ENCODE measurements at regions not wholly inside any gene's neighbourhood (a gene's known extent, or its start where the extent isn't known, plus 50 kb on each side); places are given as distances from the start of the nearest gene placed in this dataset.
"Not testable (repeated sequence)": the region's sequence is repeated elsewhere in the genome, so short reads cannot be mapped to it uniquely, and the experiment has no call there.

GRCh38 chr20:56724241-56724757, 95.2 kb downstream of the TFAP2C start:
- DNase-seq (ENCODE audit: low read depth): no peak

DNA sequence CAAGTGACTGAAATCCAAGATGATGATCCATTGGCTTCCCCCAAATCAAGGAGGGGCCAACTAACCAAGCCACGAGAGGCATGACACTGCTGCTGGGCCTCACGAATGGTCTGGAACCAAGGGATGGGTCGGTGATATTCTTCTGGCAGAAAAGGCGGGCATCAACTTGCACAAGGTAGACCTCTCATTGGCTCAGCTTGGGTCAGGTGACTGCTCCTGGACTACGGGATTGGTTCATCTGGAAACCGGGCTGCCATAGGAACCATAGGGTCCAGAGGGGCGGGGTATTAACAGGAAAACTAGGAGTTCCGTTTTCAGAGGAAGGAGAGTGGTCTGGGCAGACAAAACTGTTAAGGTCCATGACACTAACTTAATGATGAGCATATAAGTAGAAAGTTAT, 100.9 kb downstream of the TFAP2C start:
- no peak for DNase-seq (ENCODE audit: low read depth)

- no peak for DNase-seq (ENCODE audit: low read depth)
Measured at GRCh38 chr20:56730996-56731395, 101.9 kb downstream of the TFAP2C start.

- no peak for DNase-seq (ENCODE audit: low read depth)
Measured at GRCh38 chr20:56731476-56731875, 102.4 kb downstream of the TFAP2C start.

GRCh38 chr20:56733967-56734366, 104.9 kb downstream of the TFAP2C start:
- DNase-seq (ENCODE audit: low read depth): no peak

DNA sequence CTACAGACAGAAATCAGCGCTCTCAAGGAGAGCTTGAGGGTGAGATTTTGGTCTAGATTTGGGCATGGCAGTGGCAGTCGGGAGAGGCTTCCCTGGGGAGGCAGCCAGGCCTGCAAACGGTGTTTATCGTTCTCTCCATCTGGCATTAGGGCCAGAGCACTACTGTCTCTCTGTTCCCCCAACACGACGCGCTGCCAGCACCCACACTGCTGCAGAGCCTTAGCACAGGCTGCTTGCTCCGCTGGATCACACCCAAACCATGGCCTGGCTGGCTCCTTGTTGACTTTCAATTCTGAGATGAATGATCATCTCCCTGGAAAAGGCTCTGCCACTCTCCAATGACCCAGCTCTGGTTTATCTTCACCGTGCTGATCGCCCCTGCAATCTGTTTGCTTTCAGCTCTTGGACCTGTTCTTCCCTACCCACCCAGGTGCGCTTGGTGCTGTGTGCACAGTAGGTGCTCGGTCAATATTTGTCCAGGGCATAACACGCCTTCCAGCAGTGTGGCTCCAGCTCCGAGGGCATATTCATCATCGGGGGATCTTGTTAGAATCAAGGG, 106.1 kb downstream of the TFAP2C start:
- DNase-seq (ENCODE audit: low read depth): no peak

DNA sequence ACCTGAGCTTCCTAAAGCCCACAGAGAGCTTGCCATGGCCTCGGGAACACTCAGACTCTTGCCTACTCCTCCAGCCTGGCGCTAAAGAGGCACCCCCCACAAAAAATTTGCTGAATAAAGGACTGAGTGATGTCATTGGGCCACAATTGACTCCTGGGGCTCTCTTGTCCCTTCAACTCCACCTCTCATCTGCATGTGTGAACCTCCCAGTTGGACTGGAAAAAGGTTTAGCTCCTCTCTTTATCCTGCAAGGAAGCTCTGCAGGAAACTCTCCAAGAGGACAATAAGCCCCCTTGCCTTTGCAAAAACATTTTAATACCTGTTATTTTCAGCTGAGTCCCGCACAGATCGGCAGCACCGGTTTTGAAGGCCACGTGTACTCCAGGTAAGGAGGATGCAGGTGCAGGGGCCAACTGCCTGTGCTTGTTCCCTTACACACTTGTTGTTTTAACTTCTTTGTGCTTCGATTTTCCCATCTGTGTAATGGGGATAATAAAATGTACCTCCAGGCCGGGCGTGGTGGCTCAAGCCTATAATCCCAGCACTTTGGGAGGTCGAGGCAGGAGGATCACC, 107.3 kb downstream of the TFAP2C start:
- no peak for DNase-seq (ENCODE audit: low read depth)

DNA sequence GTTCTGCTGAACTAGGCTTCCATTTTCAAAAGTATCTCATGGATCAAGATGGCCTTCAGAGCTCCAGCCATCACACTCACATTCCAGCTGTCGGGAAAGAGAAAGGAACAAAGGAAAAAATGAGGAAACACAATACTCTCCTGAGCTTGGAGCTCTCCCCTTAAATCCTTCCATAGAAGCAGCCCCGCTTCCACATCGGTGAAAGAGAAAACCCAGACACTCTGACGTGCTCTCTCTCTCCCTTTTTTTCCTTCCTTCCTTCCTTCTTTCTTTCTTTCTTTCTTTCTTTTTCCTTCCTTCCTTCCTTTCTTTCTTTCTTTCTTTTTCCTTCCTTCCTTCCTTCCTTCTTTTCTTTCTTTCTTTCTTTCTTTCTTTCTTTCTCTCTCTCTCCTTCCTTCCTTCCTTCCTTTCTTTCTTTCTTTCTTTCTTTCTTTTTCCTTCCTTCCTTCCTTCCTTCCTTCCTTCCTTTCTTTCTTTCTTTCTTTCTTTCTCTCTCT, 115.3 kb downstream of the TFAP2C start:
- not testable (repeated sequence) for DNase-seq (ENCODE audit: low read depth)

DNA sequence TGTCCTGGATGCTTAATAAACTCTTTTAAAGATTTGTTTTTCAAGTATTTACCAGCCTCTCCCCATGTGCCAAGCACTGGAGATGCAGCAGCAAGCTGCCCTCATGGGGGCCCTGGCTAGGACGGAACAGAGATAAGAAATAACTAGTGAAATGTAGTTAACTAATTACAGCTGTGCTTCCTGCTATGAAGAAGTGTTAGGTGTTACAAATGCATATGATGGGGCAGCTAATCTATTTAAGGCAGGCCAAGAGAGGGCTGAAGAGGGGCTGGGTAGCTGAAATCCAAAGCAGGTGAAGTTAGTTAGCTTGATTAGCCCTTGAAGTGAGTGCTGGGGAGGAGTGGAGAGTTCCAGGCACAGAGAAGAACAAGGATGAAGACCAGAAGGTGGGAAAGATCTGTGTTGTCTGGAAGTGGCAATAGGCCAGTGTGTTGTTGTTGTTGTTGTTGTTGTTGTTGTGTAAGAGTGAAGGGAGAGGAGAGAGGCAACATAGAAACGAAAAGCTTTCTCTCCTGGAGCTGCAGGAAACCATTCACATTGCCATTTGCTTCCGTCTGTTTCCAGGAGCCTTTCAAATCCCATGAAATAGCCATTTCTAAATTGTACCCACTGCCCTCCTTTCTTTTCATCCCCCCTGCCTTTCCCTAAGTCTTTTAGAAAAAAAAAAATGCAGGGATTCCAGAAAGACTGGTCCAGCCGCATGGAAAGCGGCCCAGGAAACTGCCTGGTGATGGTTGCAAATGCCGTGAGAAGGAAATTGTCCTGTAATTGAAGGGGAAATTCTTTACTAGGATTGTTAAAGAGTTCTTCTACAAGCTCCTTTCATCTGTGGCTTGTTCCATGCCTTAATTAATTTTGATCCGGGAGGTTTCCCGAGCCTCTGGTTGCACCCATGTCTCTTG, 119.6 kb downstream of the TFAP2C start:
- DNase-seq (ENCODE audit: low read depth): no peak

- no peak for DNase-seq (ENCODE audit: low read depth)
Measured at GRCh38 chr20:56750430-56750829, 121.3 kb downstream of the TFAP2C start.

GRCh38 chr20:56752274-56752673, 123.2 kb downstream of the TFAP2C start:
- no peak for DNase-seq (ENCODE audit: low read depth)

DNA sequence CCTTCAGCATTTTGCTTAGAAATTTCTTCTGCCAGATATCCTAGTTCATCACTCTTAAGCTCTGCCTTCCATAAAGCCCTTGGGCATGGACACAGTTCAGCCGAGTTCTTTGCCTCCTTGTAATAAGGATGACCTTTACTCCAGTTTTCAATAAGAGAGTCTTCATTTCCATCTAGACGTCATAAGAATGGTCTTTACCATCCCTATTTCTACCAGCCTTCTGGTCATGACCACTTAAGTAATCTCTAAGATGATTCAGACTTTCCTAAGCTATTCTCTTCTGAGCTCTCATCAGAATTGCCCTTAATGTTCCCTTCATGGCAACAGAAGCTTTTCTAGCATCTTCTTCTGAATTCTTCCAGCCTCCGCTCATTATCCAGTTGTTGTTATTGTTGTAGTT, 126.1 kb downstream of the TFAP2C start:
- DNase-seq (ENCODE audit: low read depth): no peak

DNA sequence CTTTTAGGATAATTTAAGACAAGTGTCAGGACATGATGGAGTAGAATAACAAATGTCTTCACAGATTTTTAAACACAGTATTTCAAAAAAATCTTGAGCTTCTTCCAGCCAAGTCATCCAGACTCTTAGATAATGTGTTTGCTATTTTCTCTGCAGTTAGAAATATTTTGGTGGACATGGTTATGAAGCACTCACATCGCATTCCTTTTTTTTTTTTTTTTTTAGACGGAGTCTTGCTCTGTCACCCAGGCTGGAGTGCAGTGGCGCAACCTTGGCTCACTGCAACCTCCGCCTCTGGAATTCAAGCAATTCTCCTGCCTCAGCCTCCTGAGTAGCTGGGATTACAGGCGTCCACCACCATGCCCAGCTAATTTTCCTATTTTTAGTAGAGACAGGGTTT, 127.6 kb downstream of the TFAP2C start:
- not testable (repeated sequence) for DNase-seq (ENCODE audit: low read depth)

GRCh38 chr20:56758706-56759105, 129.6 kb downstream of the TFAP2C start:
- DNase-seq (ENCODE audit: low read depth): no peak

DNA sequence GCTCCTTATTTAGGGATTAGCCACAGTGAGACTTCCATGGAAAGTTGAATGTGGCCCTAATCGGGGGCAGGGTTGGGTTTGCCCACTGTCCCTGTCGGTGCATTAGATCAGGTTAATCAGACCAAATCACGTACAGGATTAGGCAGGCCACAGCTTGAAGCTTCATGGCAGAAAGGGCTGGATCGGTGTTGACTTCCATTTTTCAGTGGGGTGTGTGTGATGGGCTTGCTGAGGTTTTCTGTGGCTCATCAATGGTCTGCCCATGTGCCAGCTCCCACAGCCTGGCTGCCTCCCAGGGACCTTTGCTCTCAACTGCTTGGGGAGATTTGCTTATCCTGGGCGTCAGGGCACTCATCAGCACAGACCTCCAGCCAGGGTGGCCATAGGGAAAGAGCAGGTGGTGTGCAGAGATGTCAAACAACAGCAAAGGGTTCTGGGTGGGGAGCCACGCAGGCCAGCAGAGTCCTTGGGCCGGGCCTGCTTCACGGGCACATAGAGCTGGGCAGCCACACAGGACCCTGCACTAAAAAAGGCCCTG, 130.7 kb downstream of the TFAP2C start:
- no peak for DNase-seq (ENCODE audit: low read depth)

DNA sequence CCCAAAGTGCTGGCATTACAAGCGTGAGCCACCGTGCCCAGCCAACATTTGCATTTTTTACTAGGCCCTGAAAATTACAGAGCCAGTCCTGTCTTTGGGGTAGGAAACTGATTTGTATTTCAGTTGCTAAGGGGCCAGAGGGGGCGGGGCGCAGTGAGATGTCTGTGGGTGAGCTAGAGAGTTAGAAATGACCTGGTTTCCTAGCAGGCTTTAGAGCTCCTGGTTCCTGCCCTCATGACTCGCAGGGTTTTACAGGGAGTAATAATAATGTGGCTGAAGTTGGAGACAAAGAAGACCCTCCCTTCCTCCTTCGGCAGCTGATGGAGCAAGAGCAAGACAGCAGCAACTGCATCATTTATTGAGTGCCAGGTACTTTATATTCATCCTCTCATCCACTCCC, 131.5 kb downstream of the TFAP2C start:
- DNase-seq (ENCODE audit: low read depth): no peak

- no peak for DNase-seq (ENCODE audit: low read depth)
Measured at GRCh38 chr20:56761393-56761792, 132.3 kb downstream of the TFAP2C start.

DNA sequence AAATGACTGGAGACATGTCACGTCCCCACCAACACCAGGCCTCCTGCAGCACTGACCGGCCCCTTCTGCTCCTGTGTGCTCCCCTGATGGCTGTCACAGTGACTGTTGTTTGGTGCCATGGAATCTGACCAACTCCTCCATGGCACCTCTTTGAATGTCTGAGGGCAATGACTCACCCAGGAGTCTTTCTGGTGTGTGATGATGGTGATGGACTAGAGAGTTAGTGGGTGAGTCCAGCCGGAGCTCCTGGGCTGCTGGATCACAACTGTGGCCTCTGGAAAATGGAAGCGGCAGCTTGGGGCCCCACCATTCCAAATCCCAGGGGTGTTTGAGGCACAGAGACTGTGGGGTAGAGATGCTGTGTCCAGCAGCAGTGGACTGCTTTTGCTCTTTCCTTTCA, 133.3 kb downstream of the TFAP2C start:
- DNase-seq (ENCODE audit: low read depth): no peak

DNA sequence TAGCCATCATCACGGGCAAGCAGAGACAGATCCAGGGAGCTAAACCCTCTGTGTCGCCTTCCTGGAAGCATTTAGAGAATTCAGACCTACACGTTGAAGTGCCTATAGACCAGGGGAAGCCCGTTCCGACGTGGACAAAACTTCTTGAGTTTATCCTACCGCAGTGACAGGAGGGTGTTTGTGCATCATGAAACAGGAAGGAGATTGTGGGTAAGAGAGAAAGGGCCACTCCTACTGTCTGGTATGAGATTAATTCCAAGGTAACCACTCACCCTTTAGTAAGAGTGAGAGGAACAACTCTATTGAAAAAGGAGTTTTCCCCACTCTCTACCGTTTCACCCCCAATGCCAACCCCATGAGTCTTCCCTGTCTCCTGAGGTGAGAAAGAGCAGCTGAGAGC, 133.7 kb downstream of the TFAP2C start:
- no peak for DNase-seq (ENCODE audit: low read depth)

GRCh38 chr20:56764671-56765070, 135.6 kb downstream of the TFAP2C start:
- DNase-seq (ENCODE audit: low read depth): no peak

DNA sequence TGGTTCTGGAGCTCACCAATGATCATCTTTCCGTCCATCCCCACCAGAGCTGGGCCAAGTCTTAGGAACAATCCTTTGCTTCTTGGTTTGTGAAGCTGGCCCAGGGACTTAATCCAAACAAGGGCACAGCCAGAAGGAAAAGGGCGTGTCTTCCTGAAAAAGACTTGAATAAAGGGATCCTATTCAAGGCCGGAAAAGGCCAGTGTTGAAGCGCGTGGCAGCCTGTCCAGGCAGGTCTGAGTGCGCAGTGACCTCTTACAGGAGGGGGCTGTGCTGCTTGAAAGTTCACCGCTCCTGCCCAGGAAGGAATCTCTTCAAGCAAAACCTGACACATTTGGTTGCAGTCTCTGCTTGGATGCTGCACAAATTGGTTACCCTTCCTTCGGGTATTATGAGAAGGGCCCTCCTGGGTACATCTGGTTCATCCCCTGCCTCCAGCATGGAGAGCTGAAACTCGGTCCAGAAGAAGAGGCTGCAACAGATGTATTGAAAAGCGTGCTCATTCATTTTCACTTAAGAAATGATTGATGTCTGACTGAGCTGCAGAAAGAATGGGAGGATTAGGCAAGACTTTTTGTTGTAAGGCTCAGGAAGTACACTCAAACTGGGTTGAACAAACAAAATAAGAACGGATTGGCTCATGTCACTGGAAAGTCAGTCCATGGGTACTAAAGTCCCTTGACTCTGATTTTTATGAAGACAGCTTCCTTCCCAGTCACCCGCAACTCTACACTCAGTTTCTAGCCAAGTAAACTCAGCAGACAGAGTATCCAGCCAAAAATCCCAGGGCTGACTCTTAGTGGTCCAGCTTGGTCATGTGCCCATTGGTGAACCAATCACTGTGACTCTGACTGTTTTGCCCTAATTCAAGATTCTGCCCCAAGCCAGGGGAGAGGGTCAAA, 136.3 kb downstream of the TFAP2C start:
- no peak for DNase-seq (ENCODE audit: low read depth)

DNA sequence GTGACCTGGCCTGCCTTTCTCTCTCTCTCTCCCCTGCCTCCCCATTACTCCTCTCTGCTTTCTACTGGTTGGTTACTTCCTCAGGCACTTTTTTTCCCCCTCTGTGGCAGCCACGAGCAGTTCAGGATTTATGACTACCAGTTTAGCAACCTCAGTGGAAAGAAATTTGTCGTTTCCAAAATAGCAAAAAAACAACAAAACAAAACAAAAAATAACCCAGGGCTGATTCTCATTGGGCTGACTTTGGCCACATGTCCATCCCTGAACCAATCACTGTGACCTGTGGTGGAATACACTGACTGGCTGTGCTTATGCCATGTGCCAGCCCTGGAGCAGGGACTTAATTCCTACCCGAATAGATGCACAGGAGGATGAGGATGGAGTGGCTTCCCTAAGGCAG, 137.4 kb downstream of the TFAP2C start:
- no peak for DNase-seq (ENCODE audit: low read depth)
